HCEC 1CT (cell line): ENCODE measurements at regions not wholly inside any gene's neighbourhood (a gene's known extent, or its start where the extent isn't known, plus 50 kb on each side); places are given as distances from the start of the nearest gene placed in this dataset.

Source experiments
- DNase-seq: peaks from one replicate; pipeline ENCODE4 v3.0.0-alpha.2; 2017

DNA sequence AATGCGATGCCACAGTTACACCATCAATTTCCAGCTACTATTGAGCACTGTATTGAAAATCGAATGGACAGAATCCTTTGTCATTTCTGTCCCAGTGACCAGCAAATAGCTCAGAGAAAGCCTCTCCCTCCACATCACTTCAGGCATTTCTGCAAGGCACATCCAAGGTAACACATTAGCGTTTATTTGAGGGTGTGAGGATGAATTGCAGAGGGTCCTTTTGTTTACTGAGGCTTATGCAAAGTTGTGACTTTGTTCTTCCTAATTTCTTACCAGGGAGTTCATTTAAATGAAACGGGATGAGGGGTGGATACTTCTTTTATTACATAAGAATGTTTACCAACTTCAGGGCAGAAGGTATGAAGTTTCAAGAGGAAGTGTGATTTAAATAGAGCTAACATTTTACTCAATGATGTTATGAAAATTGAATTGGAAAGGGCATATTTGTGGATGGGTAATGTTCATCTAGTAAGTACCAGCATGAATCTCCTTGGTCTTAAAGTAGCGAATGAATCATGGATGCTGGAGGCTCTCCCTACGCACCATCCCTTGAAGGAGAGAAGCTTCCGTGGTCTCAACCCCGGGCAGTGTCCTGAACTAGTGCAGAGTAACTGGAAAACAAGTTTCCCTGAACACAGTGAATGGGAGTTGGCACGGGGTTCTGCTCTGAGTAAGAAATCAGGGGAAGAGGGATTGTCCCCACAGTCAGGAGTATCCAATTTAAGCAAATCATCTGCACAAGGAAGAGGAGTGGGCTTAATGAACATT is 756.5 kb downstream of the GALR1 start:
- DNase-seq, result no peak

DNA sequence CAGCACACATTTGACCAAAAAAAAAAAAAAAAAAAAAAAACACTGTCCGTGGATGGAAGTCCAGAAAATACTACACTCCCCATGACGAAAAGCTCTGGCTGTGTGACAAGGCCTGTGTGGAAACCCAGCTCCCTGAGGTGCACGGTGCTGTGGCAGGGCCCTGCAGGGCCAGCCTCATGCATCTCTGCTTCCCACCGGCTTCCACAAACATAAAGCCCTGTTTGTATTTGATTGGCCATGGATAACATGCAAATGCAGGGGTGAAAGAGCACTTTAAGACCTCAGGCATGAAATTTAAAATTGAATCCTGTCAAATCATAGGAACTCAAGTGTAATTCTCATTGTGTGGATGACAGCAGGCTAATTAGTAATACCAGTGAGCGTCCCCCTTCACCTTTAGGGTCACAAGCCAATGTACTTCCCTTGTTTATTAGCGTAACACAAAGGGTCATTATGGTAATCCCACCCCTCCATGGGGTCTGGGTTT is 757.2 kb downstream of the GALR1 start:
- no peak for DNase-seq

DNA sequence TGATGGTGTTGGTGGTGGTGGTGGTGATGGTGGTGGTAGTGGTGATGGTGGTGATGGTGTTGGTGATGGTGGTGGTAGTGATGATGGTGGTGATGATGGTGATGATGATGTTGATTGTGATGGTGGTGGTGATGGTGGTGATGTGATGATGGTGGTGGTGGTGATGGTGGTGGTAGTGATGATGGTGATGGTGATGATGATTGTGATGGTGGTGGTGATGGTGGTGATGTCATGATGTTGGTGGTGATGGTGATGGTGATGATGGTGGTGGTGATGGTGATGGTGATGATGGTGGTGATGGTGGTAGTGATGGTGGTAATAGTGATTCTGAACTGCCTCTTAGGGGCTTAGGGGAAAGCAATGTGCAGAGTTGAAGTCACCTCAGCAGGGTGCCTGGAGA is 760.7 kb downstream of the GALR1 start:
- DNase-seq, result no peak

DNA sequence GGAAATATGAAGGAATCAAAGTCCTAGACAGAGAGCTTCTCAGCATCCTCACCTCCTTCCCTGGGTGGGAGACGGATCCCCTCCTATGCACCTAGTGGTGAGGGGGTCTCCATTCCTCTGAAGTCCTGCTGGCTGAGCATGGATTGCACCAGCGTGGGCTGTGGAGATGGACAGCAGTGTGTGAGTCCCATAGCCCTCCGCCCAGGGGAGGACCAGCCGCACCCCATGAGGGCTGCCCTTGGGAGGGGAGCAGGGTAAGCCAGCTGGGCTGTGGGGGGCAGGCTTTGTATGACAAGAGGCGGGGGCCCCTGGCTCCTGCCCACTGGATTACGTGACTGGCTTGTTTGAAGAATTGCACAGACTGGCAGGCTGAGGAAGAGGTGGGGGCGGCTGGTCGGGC is 768.2 kb downstream of the GALR1 start:
- no peak for DNase-seq

DNA sequence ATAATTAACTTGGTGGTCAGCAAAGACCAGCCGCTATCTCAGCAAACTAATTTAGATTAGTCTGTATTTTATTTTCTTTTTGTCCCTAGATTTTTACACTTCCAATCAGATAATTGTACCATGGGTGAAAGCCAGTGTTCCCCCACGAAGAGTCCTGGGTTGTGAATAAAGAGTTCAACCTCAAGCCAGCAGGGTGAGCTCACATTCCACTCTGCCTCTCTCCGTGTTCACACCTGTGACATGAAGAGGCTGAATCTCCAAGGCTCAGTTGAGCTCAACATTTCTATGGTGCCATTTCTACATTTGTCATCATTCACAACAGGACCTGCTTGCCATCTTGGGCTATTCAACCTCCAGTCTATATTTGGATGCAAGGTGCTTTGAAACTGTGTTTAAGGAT is 771.5 kb downstream of the GALR1 start:
- DNase-seq, result no peak

DNA sequence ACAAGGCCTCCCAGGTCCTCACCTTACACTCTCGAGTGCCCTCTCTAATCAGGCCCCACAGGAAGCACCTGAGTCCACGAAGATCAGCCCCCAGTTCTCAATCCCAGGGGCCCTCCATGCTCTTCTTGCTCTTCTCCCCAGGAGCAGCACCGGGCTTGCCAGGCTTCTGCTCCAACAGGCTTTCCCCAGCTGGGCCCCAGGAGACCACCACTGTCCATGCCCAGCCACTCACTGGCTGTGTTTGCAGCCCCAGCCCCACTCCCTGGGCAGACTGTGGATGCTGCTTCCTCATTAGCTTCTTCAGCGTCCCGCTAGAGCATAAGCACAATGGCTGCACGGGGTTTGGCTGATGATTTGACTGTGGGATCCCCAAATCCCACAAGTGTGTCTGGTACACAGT is 781.9 kb downstream of the GALR1 start:
- no peak for DNase-seq

DNA sequence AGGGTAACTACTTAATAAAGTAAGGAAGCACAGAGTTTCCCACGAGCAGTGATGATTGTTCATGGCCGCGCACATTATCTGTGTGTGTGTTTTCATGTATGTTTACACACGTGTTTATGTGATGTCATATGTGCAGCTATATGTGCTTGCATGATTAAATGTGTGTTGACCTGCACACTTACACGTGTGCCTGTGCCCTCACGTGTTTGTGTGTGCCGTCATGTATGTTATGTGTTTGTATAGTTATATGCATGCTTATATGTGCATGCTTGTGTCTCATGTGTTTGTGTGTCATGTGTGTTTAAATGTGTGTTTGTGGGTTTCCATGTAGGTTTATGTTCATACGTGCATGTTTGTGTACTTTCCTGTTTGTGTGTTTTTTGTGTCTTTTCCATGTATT is 782.3 kb downstream of the GALR1 start:
- DNase-seq, result no peak

DNA sequence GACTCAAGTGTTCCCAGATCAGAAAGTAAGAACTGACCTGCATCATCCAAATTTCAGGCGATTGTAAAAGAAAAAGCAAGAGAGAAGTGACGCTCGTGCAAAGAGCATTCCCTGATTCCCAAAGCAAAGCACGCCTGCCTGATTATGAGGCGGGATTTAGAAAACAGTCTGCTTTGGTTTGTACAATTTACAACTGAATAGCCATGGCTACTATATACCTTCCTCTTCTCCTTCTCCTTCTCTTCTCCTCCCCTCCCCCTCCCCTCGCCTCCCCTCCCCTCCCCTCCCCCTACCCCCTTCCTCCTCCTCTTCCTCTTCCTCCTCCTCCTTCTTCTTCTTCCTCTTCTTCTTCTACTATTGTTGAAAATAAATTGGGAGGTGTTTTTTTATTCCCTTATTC is 782.9 kb downstream of the GALR1 start:
- DNase-seq, result no peak

DNA sequence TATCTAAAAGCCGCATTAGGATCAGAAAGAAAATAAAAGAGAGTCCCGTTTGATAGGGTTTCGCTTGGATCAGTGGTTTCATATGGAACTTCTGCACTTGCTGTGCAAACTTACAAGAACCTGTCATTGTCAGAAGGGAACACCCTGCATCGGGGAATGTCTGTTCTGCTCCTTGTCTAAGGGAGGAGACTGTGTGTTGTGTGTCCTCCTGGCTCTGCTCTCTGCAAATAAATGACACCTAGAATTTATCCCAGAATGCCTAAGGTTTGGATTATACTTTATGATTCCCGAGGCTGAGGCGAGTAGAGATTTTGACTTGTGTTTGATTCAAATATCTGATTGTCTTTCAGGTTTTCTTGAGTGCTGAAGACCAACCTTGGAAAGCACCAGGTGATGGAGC is 785.1 kb downstream of the GALR1 start:
- no peak for DNase-seq

DNA sequence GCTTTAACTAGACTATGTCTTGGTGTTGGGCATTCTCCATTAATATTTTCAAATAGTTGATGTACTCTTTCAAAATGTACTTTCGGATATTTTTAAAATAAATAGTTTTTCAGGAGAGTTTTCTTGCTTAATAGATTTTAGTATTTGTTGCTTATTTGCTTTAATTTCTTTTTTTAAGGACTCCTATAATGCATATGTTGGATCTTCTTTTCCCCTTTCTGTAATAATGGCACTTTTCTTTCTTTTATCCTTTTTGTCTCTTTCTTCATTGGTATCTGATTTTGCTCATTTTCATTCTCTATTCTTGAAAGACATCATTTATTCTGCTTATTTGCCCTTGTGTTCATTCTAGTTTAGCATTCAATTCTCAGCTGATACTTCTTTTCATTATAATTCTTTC is 791.6 kb downstream of the GALR1 start:
- no peak for DNase-seq

DNA sequence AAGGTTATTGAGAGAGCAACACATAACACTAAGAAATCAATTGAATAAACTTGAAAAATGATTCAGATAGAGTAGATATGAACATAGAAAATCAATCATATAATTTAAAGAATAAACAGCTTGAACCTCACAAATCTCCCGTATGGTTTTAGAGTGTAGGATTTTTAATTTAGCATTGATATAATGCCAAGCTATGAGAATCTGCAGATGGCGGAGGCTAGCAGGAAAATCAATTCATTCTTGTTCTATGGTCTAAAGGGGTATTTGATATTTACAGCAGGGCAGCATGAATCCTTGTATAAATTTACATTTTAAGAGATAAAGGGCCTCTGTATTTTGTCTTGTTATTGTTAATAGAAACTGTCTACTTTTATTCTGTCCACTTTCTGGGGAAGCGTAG is 797.0 kb downstream of the GALR1 start:
- DNase-seq, result no peak

DNA sequence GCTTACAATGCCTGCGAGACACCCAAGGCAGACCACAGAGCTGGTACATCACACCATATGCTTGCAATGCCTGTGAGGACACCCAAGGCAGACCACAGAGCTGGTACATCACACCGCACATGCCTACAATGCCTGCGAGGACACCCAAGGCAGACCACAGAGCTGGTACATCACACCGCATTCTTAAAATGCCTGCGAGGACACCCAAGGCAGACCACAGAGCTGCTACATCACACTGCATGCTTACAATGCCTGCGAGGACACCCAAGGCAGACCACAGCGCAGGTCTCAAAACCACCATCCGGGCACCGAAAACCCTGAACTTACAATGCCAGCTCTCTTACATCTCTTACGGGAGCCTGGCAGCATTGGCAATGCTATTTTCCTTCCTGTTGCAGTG is 799.6 kb downstream of the GALR1 start:
- DNase-seq, result no peak

DNA sequence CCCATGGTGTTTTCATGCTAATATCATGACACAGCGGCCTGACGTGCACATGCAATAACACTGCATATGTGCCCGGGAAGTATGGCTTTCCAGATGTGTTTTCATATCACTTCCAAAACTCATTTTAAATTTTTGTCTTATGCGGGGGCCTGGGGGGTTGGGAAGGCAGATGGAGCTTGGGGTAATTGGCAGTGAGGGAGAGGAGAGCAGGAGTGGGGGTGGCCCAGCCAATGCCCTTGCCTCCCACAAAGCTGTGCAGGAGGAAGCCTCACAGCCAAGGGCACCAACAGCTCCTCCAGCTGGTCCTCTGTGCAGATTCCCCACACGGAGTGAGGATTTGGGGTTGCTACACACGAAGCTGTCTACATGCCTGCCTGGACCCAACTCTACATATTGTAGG is 805.2 kb downstream of the GALR1 start:
- no peak for DNase-seq

DNA sequence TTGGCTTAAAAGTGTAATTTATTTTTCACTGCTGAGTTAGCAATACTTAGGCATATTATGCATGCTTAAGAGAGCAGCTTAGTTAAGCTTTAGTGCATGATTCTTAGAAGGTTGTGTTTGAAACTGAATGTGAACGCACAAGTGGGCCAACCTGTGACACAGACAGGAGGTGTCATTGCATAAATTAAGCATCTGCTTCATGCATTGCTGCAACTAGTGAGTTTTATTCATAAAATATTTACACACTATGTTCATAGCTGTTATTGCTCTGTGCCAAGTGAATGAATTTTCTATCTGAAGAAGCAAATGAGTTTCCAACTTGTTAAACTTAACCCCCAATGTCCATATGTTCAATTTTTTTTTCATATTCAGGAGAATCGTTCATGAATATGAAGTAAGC is 806.4 kb downstream of the GALR1 start:
- no peak for DNase-seq

DNA sequence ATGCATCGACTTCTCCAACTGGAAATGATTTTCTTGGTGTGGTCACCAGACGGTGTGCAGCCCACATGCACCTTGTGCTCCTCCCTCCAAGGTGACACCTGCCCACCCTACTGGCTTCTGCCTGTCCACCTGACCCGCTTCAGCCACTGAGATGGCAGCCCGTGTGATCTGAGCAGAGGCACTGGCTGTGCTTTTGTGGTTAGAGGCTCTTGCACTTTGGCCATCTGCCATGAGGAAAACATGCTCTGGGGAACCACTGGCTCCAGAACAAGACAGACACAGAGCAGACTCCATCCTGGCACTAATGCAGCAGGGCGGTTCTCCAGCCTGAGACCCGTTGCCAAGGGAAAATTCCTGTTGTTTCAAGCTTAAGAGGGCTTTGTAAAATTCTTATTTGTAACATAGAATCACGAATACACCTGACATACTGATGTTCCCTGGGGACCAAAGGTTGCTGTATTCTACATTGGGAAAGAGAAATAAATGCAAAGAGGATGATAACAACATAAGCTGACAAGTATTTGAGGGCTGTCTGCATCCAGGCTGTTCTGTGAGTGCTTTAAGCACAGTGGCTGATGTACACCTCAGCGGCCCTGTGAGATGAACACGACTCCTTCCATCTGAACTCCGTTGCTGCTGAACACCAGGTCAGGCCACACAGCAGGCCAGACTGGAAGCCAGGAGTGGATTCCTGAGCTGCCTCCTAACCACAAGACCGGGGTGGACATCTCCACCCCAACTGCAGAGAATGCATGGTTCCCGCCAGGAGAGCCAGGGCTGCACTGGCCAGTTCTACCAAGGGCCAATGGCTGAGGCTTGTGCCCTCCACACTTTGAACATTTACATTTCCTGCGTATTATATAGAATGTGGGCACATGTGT is 820.4 kb downstream of the GALR1 start:
- no peak for DNase-seq

DNA sequence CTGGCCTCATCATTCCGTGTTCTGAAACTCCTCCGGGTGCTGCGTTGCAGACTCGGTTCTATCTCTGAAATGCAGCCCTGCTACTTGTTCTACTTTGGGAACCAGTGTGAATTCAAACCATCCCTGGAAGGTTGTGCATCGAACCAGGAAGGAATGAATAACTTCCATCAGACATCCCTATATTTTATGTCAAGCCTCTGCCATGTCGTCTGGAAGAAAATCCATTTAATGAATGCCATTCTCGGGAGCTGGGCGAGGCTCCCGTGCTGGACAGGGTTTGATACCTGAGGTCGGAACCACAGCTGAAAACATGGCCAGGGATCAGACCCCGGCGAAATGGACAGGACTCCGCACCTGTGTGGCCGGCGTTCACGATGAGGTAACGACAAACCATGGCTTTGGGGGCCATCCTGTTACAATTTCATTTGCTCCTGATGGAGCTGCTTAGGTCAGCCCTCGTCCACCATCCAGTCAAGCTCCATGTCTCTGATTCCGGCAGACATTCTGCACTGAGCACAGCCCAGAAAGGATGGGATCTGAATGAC is 821.6 kb downstream of the GALR1 start:
- DNase-seq, result no peak

DNA sequence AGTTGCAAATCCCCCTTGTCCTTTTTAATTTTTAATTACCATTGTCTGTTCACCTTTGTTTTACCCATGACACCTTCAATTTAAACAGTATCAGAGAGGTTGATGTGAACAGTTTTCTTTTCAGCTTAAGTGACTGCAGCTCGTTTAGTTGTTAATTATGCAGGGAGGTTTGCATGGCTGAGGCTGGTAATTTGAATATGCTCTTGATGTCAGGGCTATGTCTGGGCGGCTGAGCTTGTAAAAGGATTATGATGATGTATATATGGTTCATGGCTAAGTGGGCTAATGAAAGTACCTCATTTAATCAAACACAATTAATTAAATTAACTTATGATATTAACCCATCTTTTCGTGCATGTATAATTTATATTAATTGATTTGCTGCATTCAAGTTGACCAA is 822.1 kb downstream of the GALR1 start:
- no peak for DNase-seq

DNA sequence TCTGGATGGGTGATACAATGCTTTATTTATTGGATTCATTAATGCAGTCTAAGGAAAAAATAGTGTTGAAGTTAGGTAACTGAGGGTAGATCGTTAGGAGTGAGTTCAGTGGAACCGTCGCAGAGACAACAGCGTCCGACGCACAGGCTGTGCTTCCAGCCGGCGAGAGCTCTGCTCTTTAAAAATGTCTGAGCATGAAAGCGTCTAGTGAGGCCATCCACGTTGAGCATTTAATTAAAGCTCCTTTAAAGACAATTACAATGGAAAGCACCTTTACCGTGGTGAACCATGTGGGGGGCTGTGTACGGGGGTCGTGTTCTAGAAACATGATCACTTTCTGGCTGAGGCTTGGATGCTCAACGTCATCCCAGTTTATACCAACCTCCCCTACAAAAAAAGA is 822.7 kb downstream of the GALR1 start:
- DNase-seq, result no peak

DNA sequence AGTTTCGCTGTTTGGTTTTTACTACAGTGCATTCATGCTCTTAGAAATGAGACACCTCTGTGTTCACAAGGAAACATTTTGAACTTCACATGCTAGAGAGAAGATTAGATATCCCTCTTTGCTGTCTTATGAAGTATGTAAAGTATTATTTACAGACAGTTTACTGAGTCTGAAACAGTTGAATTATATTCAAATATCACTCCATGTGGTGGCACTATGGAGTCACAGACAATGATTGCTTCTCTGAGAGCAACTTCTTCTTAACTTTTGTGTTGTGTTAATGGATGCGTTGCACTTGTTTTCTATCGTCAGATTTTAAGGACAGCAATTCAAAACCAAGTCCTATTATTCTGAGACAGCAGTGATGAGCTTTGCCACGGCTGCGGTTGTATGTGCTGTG is 823.6 kb downstream of the GALR1 start:
- DNase-seq, result no peak

DNA sequence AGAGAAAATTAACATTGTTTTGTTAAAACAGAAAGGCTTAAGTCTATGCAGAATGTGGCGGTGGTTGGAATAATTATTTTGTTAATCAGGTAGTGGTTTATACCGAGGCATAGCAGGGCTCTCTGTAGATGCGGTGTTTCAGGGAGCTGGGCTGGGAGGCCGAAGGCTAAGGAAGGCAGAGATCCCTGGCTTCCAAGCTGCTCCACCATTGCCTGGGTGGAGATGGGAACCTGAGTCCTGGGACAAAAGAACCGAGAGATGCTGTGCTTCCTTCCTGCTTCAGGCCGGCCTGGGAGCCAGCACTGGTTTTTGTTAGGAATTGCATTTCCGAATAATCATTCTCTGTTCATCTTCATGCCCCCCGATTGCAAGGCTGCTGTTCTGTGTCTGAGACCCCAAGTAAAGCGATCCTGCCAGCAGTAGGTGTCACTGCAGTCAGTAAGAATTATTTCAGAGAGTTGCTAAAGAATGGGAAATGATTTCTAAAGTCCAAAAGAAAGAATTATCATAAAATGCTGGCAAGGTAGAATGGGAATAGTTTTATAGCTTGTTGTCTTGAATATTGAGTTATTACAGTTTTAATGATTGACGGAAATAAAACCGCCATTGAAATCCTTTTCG is 824.9 kb downstream of the GALR1 start:
- DNase-seq, result no peak

DNA sequence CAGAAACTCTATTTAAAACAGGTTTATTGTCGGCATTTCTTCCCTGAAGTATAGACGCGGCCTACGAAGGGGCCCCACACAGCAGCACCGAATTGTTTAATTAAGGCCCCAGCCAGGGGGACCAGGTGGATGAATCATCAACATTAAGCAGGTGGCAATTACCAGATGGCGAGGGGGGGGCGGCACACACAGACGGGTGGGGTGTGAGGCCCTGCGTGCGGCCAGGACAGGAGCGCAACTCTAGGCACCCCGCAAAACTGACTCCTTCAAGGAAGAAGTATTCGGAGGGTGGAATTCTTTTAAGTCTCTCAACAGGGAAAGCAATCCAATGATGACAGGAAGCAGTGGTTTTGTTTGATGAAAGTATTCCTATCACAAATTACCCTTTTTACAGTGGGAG is 830.4 kb downstream of the GALR1 start:
- no peak for DNase-seq

DNA sequence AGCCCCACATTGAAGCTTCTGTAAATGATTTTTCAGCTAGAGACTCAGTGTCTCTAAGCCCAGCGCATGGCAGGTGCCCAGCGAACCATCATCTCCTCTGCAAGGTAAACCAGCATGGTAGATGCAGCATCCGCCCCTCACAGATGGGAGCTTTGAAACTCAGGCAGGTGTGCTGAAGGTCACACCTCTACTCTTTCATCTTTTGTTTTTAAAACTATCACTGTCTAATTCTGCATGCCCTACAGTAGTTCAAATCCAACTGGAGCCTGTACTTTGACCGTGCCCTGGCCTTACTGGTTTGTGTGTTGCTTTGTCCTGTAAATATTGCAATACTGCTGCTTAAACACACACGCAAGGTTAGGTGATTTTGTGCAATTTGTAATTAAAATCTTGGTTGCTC is 831.1 kb downstream of the GALR1 start:
- no peak for DNase-seq

DNA sequence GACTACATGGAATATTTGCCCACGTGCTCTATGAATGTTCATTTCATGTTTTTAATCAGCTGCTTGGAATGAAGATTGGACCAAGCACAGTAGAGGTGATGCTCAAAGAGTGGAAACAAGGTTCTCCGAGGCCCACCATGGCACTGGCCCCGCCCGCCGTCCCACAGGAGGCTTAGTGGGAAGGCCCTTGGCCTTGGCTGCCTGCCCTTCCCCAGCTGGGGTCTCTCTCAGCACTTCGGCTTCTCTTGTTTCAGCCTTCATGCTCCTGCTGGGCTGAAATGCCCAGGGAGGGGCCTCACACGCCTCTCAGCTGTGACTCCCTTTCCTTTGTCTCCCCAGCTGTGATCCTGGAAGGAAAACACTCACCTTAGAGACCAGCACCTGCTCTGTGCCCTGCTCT is 833.2 kb downstream of the GALR1 start:
- no peak for DNase-seq
